OCI-LY7 (cell line): ENCODE measurements at regions not wholly inside any gene's neighbourhood (a gene's known extent, or its start where the extent isn't known, plus 50 kb on each side); places are given as distances from the start of the nearest gene placed in this dataset.

ENCODE experiments used
- BruUV-seq: library from RNA; stranded (reverse); fragments of 400-500 nt; replicated peaks from 2 replicates; lab custom pipeline; 2021; lab: Mats Ljungman, UMichigan
- CTCF ChIA-PET: fragments of 300-600 bp; sonication (Branson Sonifier 250); formaldehyde crosslinking; loops from one replicate; lab custom pipeline; 2022; ENCODE audit warnings: antibody characterized with exemption; ENCODE audit not compliant: unreplicated experiment; lab: Charles Lee
- POLR2A ChIA-PET: fragments of 300-600 bp; sonication (Branson Sonifier 250); formaldehyde crosslinking; loops from one replicate; lab custom pipeline; 2022; ENCODE audit warnings: antibody characterized with exemption; lab: Charles Lee
- DNase-seq: peaks from one replicate; pipeline ENCODE4 v3.0.0-alpha.2; 2015; ENCODE audit warnings: low spot score
- H2AFZ ChIP-seq: fragments of 200-600 bp; sonication (generic), shearing (Covaris generic); 2 replicates; pipeline ENCODE4 v1.6.1; 2014; ENCODE audit warnings: mild to moderate bottlenecking, antibody characterized with exemption, low read length, moderate library complexity
- H3K27ac ChIP-seq: fragments of 200-600 bp; sonication (generic); 2 replicates; pipeline ENCODE4 v1.5.1; 2014; ENCODE audit warnings: mixed run types, low read depth, mild to moderate bottlenecking, moderate library complexity, low read length, inconsistent platforms; ENCODE audit not compliant: poor library complexity, severe bottlenecking
- H3K36me3 ChIP-seq: fragments of 200-600 bp; sonication (generic); 2 replicates; pipeline ENCODE4 v1.6.1; 2014; ENCODE audit warnings: mild to moderate bottlenecking, antibody characterized with exemption, low read length, moderate library complexity, mixed read lengths; ENCODE audit not compliant: insufficient read depth
- H3K4me1 ChIP-seq: fragments of 200-600 bp; sonication (generic); 2 replicates; pipeline ENCODE4 v1.5.1; 2014; ENCODE audit warnings: mild to moderate bottlenecking, low read length; ENCODE audit not compliant: insufficient read depth, poor library complexity, severe bottlenecking
- H3K4me2 ChIP-seq: fragments of 200-600 bp; sonication (generic); 2 replicates; pipeline ENCODE4 v1.6.1; 2014; ENCODE audit warnings: mild to moderate bottlenecking, low read length
- H3K4me3 ChIP-seq: fragments of 200-600 bp; sonication (generic); 2 replicates; pipeline ENCODE4 v1.5.1; 2014; ENCODE audit warnings: mild to moderate bottlenecking, low read depth, low read length; ENCODE audit not compliant: poor library complexity, severe bottlenecking
- H3K79me2 ChIP-seq: fragments of 200-600 bp; sonication (generic); 2 replicates; pipeline ENCODE4 v1.6.1; 2016; ENCODE audit warnings: low read depth, mild to moderate bottlenecking, low read length, moderate library complexity, mixed read lengths; ENCODE audit not compliant: insufficient read depth
- H3K9me2 ChIP-seq: fragments of 200-600 bp; sonication (generic); 2 replicates; pipeline ENCODE4 v1.6.1; 2016; ENCODE audit warnings: mild to moderate bottlenecking, low read length, mixed read lengths; ENCODE audit not compliant: insufficient read depth
- H3K9me3 ChIP-seq: fragments of 200-600 bp; sonication (generic); 2 replicates; pipeline ENCODE4 v1.6.1; 2014; ENCODE audit warnings: mild to moderate bottlenecking, mixed run types, low read length, mixed read lengths
- H4K20me1 ChIP-seq: fragments of 200-600 bp; sonication (generic); 2 replicates; pipeline ENCODE4 v1.6.1; 2014; ENCODE audit warnings: mild to moderate bottlenecking, antibody characterized with exemption, low read length, moderate library complexity, mixed read lengths; ENCODE audit not compliant: insufficient read depth
- EZH2phosphoT487 ChIP-seq: fragments of 200-600 bp; sonication (generic); IDR thresholded peaks from 2 replicates; pipeline ENCODE4 v1.6.1; 2018; ENCODE audit warnings: low read depth, borderline replicate concordance, mild to moderate bottlenecking, mixed run types, antibody characterized with exemption, low read length, moderate library complexity, mixed read lengths
- intact Hi-C: fragments of 100-400 bp; cut with micrococcal nuclease; formaldehyde crosslinking; loops from one replicate; pipeline ENCODE4 v1.10.0; 2022; ENCODE audit not compliant: unreplicated experiment
- TF ChIP-seq, protein P1 (sequence below): fragments of 200-600 bp; sonication (generic); conservative IDR thresholded peaks from 2 replicates; pipeline ENCODE4 v1.5.1; 2014; ENCODE audit warnings: mild to moderate bottlenecking, antibody characterized with exemption, low read length, moderate library complexity, mixed read lengths

DNA sequence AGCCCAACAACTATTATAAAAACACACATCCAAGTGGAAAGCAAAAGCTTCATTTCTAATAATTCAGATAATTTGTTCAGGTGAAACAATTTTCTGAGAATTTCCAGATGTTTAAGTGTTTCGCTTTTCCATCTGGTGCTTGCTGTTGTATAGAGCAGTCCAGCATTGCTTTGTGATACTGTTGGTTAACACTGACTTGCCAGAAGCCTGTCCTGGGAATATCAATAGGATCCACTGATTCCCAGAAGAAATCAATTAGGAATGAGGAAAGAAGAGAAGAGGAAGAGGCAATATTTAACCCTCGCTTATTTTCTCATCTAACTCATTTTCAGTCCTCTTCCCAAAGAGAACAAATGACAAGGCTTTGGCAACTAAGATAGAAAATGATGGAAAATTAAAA, 94.9 kb upstream of the DDIT4L start:
- BruUV-seq = no TSS peak
- TF ChIP-seq, protein P1, sequence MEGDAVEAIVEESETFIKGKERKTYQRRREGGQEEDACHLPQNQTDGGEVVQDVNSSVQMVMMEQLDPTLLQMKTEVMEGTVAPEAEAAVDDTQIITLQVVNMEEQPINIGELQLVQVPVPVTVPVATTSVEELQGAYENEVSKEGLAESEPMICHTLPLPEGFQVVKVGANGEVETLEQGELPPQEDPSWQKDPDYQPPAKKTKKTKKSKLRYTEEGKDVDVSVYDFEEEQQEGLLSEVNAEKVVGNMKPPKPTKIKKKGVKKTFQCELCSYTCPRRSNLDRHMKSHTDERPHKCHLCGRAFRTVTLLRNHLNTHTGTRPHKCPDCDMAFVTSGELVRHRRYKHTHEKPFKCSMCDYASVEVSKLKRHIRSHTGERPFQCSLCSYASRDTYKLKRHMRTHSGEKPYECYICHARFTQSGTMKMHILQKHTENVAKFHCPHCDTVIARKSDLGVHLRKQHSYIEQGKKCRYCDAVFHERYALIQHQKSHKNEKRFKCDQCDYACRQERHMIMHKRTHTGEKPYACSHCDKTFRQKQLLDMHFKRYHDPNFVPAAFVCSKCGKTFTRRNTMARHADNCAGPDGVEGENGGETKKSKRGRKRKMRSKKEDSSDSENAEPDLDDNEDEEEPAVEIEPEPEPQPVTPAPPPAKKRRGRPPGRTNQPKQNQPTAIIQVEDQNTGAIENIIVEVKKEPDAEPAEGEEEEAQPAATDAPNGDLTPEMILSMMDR = no peak
- TF ChIP-seq EZH2phosphoT487 = no peak
- no peak overlapping the region for H3K27ac ChIP-seq
- H3K4me3 ChIP-seq = no peak overlapping the region
- ChIA-PET POLR2A (no interaction called here), CTCF (no interaction called here)
- no peak overlapping the region for H3K4me2 ChIP-seq
- H3K9me3 ChIP-seq = no peaks in the 10 kb centered on the region
- H4K20me1 ChIP-seq = no peaks in the 10 kb centered on the region
- DNase-seq = no peak
- no peak overlapping the region for H2AFZ ChIP-seq
- no peaks in the 10 kb centered on the region for H3K4me1 ChIP-seq
- no peaks in the 10 kb centered on the region for H3K79me2 ChIP-seq
- no peaks in the 10 kb centered on the region for H3K9me2 ChIP-seq
- no peaks in the 10 kb centered on the region for H3K36me3 ChIP-seq
- intact Hi-C loops = no loop called here

DNA sequence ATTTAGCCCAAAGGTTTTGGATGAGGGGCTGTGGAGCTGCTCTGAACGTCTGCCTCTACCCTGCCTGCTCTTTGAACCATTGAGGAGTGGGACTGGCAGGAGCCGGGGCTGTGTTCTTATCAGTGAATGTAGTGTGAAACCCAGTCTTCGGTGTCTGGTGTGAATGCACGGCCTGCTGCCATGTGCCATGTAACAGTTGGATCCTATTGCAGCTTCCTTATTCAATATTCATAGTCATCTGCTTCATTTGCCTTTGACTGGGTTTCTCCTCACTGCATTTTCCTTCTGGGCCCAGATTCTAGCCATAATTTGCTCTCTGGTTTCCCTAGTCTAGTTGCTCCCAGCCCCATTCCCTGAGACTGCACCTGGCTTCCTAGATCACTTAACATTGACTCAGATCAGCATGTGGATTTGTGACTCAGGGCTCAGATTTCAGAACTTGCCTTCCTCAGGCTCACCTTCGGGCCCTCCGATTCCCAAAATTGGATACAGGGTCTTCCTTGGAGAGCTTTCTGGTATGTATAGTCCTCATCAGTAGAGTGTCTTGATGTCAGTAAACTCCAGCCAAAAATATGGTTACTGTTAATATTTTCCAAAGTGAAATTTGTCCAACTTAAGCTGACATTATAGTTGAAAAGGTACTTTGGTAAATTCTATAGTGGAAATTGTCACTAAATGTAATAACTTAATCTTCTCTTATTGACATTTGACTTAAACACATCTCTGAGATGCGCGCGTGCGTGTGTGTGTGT, 94.0 kb upstream of the DDIT4L start:
- DNase-seq = no peak
- BruUV-seq = no TSS peak
- H3K9me3 ChIP-seq = no peaks in the 10 kb centered on the region
- POLR2A ChIA-PET = no interaction called here
- H4K20me1 ChIP-seq = no peaks in the 10 kb centered on the region
- intact Hi-C loops = no loop called here
- no peaks in the 10 kb centered on the region for H3K36me3 ChIP-seq
- H3K4me3 ChIP-seq = no peak overlapping the region
- CTCF ChIA-PET = no interaction called here
- H3K79me2 ChIP-seq = no peaks in the 10 kb centered on the region
- H3K9me2 ChIP-seq = no peaks in the 10 kb centered on the region
- H3K4me1 ChIP-seq = no peaks in the 10 kb centered on the region
- TF ChIP-seq, protein P1 = no peak
- TF ChIP-seq EZH2phosphoT487 = no peak
- H3K27ac ChIP-seq = no peak overlapping the region
- H2AFZ ChIP-seq = no peak overlapping the region
- no peak overlapping the region for H3K4me2 ChIP-seq

DNA sequence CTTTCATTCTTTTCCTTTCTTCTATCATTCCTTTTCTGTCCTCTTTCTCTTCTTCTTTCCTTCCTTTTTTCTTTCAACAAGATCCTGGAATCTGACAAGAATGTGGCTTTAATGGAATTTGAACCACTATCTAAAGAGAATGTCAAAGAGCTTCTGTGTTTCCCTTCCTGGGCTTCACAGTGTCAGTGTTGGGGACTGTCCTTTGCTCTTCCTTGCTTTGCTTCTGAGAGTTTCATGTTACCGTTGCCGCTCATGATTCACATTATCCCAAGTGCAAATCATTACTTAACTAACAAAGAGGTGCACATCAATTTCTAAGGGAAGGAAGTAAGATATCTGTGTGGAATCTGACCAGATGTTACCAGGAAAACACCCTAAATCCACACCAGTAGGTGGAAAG, 90.5 kb upstream of the DDIT4L start:
- no peak for TF ChIP-seq EZH2phosphoT487
- TF ChIP-seq, protein P1 = no peak
- Histone ChIP-seq H4K20me1 (no peaks in the 10 kb centered on the region), H3K79me2 (no peaks in the 10 kb centered on the region), H3K4me3 (no peak overlapping the region), H3K36me3 (no peaks in the 10 kb centered on the region), H3K9me3 (no peaks in the 10 kb centered on the region), H3K9me2 (no peaks in the 10 kb centered on the region), H3K27ac (no peak overlapping the region), H3K4me2 (no peak overlapping the region), H2AFZ (no peak overlapping the region), H3K4me1 (no peaks in the 10 kb centered on the region)
- DNase-seq = no peak
- CTCF ChIA-PET = no interaction called here
- no TSS peak for BruUV-seq
- intact Hi-C loops = no loop called here
- POLR2A ChIA-PET = no interaction called here
